NCI-H226 (cell line): ENCODE measurements at regions not wholly inside any gene's neighbourhood (a gene's known extent, or its start where the extent isn't known, plus 50 kb on each side); places are given as distances from the start of the nearest gene placed in this dataset.
"Not testable (repeated sequence)": the region's sequence is repeated elsewhere in the genome, so short reads cannot be mapped to it uniquely, and the experiment has no call there.

ENCODE experiments used
- DNase-seq: peaks from one replicate; pipeline ENCODE4 v3.0.0-alpha.2; 2015

DNA sequence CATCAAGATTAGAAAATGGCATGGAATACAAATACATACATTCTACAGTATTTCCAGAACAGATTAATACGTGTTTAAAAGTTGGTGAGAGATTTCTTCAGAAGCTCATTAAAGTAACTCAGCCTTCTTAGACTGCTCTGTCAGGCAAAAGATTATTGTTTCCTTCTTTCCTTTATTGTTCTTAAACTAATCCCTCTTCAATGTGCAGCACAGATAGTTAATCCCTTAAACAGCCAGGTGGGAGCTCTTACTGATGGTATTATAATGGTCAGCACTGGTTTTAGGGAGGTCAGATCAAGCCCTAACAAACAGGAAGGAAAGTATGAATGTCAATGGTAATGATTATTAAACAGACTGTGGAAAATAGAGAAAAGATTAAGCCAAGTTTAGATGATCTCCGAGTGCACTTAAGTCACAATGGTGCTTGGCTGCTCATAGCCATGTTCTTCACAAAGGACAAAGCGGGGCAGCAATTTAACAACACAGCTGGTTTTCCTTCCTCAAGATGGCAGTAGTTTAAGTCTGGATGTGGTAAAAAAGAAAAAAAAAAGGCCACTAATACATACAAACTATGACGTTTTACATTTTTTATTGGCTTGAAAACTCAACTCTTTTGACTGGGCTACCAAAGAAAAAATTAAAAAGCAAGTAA lies 992.6 kb downstream of the PCDH9 start:
- DNase-seq = no peak

DNA sequence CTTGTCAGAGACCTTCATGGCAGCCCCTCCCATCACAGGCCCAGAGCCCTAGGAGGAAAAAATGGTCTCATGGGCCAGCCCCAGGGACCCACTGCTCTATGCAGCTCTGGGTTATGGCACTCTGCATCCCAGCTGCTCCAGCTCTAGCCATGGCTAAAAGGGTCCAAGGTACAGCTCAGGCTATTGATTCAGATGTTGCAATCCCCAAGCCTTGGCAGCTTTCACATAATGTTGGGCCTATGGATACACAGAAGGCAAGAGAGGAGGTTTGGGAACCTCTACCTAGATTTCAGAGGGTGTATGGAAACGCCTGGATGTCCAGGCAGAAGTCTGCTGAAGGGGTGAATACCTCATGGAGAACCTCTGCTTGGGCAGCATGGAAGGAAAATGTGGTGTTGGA lies 996.0 kb downstream of the PCDH9 start:
- no peak for DNase-seq

DNA sequence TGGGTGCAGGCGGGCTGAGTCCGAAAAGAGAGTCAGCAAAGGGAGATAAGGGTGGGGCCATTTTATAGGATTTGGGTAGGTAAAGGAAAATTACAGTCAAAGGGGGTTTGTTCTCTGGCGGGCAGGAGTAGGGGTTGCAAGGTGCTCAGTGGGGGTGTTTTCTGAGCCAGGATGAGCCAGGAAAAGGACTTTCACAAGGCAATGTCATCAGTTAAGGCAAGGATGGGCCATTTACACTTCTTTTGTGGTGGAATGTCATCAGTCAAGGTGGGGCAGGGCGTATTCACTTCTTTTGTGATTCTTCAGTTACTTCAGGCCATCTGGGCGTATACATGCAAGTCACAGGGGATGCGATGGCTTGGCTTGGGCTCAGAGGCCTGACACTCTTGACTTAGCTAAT lies 998.2 kb downstream of the PCDH9 start:
- DNase-seq = not testable (repeated sequence)

DNA sequence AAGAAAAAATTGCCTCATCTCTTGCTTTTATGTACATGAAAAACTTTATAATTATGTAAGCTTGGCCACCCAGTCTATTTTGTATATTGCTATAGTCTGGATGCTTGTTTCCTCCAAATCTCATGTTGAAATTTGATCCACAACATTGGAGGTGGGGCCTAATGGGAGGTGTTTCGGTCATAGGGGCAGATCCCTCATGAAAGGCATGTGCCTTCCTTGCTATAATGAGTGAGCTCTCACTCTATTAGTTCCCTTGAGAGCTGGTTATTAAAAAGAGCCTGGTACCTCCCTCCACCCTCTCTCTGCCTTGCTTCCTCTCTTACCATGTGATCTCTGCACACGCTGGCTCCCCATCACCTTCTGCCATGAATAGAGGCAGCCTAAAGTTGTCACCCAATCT lies 1005.1 kb downstream of the PCDH9 start:
- DNase-seq = no peak

DNA sequence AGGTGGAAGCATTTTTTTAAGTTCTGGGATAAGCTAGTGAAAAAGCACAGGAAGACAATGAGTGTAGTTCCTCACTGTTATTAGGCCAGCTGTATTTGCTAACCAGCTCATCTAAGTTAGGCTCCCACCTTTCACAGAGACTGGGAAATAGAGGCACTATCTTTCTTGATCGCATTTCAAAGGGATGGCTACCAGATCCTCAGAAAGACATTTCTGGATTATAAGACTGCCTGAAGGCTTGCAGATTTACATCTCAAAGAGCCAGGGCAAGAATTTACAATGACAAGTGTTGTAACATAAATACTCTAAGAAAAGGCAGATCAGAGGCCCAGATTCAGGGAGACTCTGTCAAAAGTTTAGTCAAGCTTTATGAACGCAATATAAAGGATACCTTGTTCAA lies 1005.5 kb downstream of the PCDH9 start:
- DNase-seq = no peak

DNA sequence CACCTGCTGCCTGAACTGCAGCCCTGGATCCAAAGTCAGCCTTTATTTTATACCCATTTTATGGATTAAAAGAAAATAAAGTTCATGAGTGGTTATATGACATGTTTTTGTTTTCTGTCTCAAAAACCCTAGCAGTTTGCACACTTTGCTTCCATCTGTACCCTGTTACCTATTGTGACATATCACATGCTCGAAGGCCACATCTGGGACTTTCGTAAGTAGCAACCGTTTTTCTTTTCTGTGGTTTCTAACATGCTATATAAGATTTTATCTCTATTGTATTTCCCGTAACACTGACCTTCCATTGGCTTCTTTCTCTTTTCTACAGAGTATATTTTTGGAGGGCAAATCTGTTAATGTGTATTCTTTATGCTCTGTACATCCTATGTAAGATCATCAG lies 1007.2 kb downstream of the PCDH9 start:
- no peak for DNase-seq

DNA sequence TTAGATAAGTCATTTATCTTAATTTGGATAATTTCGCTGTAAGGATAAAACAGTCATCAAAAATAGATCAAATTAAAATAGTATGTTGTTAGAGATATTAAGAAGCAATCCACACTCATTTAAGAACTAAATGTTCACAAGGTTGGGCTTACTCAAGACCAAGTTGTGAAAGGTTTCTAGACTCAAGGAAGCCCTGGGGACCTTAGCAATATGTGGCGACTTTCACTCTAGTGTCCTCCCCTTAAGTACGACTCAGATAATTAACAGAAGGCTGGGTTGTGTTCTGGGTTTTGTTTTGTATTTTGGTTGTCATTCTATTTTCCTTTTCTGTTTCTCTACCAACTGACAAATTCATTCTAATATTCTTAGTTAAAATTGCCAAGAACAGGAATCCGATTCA lies 1008.0 kb downstream of the PCDH9 start:
- no peak for DNase-seq

DNA sequence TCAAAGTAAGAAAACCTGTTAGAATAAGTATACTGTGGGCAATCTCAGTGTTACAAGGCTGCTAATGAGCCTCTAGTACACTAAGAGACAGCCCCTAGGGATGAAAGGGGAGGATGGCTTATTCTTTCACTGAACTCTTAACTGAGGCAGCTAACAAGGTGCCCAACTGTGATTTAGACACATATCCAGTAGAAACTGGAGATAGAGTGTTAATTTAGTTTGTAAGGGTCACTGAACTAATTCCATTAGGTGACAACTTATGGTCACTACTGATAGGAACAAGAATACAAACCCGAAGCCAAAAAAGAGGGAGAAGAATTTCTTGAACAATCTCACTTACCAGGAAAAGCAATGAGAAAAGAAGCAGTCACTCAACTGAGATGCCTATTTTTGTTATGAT lies 1010.6 kb downstream of the PCDH9 start:
- no peak for DNase-seq

DNA sequence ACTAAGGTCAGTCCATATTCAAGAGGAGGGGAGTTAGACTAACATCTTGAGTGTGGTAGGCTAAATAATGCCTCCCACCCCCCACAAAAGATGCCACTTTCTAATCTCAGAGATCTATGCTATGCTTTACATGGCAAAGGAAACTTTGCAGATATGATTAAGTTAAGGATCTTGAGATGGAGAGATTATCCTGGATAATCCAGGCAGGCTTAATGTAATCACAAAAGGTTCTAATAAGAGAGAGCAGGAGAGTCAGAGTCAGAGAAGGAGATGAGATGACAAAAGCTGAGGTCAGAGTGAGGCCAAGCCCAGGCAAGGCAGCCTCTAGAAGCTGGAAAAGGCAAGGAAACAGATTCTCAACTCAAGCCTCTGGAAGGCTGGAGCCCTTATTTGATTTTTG lies 1011.6 kb downstream of the PCDH9 start:
- DNase-seq = no peak

DNA sequence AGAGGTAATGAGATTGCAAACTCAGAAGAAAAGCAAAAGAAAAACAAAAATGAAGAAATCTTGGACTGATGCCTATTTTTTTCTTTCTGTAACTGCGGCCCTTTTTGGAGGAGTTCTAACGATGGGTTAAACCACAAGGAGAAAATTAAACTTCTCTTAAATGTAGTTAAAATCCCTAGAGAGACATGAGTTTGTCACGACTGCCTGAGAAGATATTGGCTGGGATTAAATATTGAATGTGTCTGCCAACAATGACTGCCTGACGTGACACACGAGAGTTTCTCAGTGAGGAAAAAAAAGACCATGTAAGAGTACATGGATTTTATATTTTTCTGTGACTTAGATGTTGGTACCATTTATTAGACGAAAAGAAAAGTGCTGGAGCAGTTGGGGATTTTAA lies 1013.4 kb downstream of the PCDH9 start:
- DNase-seq = no peak

DNA sequence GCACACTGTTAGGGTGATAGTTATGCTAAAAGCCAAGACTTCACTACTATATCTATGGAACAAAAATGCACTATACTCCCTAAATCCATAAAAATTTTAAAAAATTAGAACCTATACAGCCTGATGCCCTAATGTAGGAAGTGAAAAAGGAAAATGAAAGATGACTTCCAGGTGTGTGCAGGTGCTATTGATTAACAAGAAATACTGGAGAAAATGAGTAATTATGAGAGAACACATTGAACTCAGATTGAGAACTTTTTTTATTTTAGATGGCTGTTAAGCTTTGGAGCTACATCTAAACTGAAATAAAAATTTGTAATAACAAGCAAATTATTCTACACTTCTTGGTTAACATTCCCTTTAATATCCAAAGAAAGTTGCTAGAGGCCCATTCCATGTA lies 1015.7 kb downstream of the PCDH9 start:
- DNase-seq = no peak

DNA sequence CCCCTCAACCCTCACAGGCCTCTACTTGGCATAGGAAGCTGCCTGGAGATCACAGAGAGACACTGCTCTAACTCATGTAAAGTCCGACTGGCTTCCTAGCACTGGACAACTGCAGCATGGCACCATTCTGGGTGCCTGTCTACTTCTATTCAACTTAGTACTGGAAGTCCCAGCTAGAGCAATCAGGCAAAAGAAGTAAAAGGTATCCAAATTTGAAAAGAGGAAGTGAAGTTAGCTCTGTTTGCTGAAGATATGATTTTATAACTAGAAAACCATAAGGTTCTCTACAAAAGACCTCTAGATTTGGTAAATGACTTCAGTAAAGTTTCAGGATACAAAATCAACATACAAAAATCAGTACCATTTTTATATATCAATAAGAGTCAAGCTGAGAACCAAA lies 1017.6 kb downstream of the PCDH9 start:
- no peak for DNase-seq

DNA sequence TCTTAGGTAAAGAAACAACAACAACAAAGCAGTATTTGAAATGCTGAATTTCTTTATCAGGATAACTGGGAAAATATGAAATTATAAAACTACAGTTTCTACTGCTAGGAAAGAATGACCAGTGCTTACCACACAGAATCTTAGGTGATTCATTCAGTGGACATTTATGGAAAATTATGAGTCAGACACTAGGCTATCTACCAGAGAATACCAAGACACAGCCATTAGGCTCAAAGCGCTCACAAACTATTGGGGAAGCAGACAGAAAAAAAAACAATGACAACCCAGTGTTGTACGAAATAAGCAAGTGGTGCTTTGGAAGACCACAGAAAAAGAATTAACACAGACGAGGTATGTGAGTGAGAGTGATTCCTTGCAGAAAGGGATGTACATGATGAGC lies 1019.5 kb downstream of the PCDH9 start:
- DNase-seq = peak; percentile 80

DNA sequence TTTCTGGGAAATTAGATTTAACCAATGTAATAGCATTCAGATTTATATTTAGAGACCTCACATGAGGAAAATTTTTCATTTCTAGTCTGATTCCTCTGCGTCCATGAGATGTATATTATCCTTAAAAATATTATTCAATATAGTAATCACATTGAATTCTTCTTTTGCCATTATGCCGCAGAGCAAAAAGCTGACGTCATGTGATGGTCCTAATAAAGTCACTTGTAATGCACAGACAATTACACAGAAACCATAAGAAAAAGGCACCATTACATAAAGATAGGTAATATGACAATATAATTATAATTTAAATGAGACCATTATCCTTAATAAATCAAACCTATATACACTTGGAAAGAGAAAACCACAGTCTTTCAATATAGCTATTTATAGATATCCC lies 1021.5 kb downstream of the PCDH9 start:
- no peak for DNase-seq

DNA sequence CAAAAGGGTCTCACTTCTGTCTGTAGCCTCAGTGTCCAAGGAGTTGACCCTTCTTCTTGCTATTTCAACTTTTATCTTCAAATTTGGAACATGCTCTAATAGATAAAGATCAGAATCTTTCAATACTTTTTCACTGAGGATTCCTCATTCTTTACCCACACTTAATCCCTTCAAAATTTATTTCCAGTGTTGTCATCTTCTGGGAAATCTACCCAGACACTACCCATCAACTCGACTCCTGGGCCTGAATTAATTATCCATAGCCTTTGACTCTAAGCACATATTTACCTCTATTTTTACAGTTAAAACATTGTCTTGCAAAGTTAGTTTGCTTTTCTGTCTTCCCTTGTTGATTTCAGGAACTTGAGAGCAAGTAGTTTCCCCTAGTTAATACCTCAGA lies 1022.5 kb downstream of the PCDH9 start:
- DNase-seq = no peak

DNA sequence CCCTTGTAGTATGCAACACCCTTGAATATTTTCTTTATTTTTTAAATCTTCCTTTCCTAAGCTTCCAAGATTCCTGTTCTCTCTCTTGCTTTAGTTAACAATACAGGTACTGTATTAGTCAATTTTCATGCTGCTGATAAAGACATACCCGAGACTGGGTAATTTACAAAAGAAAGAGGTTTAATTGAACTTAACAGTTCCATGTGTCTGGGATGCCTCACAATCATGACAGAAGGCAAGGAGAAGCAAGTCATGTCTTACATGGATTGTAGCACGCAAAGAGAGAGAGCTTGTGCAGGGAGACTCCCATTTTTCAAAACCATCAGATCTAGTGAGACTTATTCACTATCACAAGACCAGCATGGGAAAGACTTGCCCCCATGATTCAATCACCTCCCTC lies 1024.3 kb downstream of the PCDH9 start:
- no peak for DNase-seq

DNA sequence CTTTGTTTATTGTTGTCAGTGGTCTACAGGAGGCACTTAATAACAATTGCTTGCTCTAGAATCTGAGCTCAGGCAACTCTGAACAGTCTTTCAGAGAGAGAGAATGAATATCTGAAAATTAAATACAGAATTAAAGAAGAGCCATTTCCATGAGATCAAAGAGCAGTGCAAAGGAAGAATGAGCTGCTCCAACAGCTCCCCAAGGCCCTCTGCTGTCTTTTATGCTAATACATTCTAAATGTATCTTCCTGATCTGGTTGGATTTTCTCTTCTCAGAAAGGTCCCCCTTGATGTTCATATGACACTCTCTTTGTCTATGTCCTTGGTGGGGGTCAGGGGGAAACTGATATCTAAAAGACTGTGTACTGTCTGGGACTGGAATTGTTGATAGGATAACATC lies 1029.6 kb downstream of the PCDH9 start:
- no peak for DNase-seq

DNA sequence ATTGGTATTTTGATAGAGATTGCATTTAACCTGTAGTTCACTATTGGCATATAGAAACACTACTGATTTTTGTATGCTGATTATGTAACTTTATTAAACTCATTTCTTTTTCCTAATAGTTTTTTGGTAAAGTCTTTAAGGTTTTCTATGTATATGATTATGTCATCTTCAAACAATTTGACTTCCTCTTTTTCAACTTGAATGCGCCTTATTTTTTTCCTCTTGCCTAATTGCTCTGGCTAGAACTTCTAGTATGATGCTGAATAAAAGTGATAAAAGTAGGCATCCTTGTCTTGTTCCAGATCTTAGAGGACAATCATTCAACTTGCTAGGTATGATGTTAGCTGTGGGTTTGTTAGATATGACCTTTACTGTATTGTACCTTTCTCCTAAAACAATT lies 1034.9 kb downstream of the PCDH9 start:
- no peak for DNase-seq

DNA sequence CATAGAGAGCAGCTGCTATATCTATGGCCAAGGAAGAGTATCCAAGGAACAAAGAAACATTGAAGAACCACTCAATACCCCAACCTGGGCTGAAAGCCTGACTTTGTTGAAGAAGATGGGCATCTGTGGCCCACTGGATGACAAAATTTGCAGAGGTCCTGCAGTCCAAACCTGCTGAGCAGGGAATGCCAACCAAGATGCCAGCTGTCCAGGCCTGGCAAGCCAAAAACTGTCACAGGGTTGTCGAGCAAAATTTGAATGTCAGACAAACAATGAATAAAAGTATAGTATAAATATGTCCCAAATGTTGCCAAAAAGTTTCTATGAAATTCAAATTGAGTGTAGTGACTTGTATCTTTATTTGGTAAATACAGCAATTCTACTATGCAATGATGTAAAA lies 1040.2 kb downstream of the PCDH9 start:
- DNase-seq = no peak

DNA sequence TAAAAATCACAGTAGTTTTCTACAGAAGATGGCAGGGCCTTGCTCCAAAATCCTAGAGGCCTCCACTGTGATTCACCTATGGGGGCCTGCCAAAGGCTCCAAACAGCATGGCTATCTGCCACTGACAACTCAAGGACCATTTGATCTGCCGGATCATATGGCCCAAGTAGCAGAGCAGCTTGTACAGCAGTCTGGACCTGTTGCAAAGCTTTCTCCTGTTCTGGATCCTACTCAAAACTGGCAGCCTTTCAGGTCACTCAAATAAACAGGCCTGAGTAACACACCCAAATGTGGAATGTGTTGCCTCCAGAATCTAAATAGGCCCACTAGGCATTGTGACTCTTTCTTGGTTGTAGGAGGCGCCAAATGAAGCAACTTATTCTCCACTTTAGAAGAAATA lies 1049.3 kb downstream of the PCDH9 start:
- no peak for DNase-seq

DNA sequence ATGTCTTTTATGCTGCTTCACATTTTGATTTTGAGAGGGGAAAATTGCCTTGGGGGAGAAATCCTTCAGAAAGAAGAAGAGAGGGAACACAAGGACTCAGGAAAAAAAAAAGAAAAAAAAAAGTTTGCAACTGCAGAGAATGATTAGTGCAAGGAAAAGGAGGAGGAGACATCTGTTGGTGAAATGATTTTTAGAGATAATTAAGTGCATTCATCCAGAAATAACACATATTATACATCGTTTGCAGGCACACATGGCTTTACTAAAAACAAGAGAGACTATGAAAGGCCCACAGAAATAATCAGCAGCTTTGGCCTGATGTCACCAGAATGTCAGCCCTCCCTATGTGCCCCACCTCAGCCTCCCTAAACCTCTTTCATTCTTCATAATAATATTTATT lies 1058.2 kb downstream of the PCDH9 start:
- no peak for DNase-seq

DNA sequence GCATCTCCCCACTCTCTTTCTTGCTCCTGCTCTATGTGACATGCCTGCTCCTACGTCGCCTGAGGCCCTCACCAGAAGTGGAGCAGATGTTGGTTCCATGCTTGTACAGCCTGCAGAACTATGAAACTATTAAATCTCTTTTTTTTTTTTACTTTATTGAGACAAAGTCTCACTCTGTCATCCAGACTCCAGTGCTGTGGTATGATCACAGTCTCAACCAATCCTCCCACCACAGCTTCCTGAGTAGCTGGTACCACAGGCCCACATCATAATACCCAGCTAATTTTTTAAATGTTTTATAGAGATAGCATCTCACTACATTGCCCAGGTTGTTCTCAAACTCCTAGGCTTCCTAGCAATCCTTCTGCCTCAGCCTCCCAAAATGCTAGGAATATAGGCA lies 1067.7 kb downstream of the PCDH9 start:
- DNase-seq = no peak

DNA sequence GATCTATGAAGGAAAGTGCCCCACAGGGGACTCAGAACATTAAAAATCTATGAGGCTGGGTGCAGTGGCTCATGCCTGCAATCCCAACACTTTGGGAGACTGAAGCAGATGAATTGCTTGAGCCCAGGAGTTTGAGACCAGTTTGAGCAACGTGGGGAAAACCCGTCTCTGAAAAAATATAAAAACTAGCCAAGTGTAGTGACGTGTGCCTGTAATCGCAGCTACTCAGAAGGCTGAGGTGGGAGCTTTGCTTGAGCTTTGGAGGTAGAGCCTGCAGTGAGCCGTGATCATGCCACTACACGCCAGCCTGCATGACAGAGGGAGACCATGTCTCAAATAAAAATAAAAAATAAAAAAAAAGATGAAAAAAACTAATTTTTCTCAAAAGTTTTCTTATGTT lies 1070.6 kb downstream of the PCDH9 start:
- no peak for DNase-seq

DNA sequence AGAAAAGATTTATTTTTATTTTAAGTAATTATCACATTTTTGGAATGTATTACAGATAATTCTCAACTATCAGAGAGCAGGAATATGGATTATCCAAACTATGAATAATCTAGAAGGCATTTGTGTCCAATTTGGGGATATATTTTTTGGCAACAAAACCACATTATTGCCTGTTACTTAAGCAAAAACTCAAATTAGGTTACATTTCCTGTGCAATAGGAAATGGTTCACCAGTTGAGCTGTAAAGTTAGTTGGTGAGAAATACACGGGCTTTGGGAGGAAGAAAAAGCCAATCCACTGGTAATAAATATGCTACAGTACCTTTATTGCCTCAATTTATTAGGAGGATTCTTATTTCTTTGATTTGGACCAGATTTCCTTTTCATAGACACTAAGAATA lies 1075.2 kb downstream of the PCDH9 start:
- no peak for DNase-seq

DNA sequence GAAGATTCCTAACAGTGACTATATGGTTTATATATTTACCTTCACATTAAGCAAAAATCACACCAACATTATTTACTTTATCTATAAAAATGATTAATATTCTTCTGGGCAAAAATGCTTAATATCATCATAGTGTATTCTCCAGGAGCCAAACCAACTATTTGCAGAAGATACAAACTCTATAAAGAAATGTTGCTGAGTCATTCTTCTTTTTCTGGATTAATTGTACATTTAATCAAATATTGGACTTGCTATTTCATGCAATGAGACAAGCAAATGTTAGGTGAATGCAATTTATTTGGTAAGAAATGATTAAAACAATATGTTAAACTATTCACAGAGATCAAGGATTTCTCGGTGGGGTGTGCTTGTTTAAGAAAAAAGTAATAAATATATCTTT lies 1075.8 kb downstream of the PCDH9 start:
- DNase-seq = no peak

DNA sequence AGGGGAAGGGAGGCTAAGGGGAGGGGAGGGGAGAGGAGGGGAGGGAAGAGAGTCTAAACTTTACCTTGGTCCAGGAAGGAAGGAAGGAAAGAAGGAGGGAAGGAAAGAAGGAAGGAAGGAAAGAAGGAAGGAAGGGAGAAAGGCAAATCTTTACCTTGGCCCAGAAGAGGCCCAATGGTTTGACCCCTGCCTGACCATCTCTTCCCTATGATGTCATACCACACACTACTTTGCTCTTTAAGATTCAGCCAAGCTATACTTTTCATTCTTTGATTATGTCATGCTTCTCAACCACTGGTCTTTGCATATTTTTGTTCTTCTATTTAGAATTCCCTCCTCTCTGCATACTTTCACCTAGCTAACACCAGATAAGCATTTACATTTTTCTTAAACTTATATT lies 1077.5 kb downstream of the PCDH9 start:
- DNase-seq = no peak
